KMS-11 (cell line): ENCODE measurements at regions not wholly inside any gene's neighbourhood (a gene's known extent, or its start where the extent isn't known, plus 50 kb on each side); places are given as distances from the start of the nearest gene placed in this dataset.

Experiments
- H2AFZ ChIP-seq: fragments of 200-600 bp; sonication (generic); 2 replicates; pipeline ENCODE4 v1.6.1; 2016; ENCODE audit warnings: antibody characterized with exemption, mixed run types, low read depth
- H3K27ac ChIP-seq: fragments of 200-600 bp; sonication (generic); 2 replicates; pipeline ENCODE4 v1.6.1; 2016; ENCODE audit warnings: mild to moderate bottlenecking, mixed run types
- H3K27me3 ChIP-seq: fragments of 200-600 bp; sonication (generic); 2 replicates; pipeline ENCODE4 v1.6.1; 2017; ENCODE audit warnings: mild to moderate bottlenecking, low read depth, mixed run types, moderate library complexity; ENCODE audit not compliant: insufficient read depth
- H3K36me3 ChIP-seq: fragments of 200-600 bp; sonication (generic); 2 replicates; pipeline ENCODE4 v1.6.1; 2017; ENCODE audit warnings: mild to moderate bottlenecking, mixed run types; ENCODE audit not compliant: insufficient read depth
- H3K4me1 ChIP-seq: fragments of 200-600 bp; sonication (generic); 2 replicates; pipeline ENCODE4 v1.6.1; 2016; ENCODE audit warnings: mild to moderate bottlenecking, low read depth, mixed run types; ENCODE audit not compliant: poor library complexity, severe bottlenecking
- H3K4me2 ChIP-seq: fragments of 200-600 bp; sonication (generic); 2 replicates; pipeline ENCODE4 v1.7.0; 2016; ENCODE audit warnings: mild to moderate bottlenecking, mixed run types
- H3K4me3 ChIP-seq: fragments of 200-600 bp; sonication (generic); IDR thresholded peaks from 2 replicates; pipeline ENCODE4 v1.6.1; 2017; ENCODE audit warnings: low read depth, low read length, mixed read lengths; ENCODE audit not compliant: insufficient read depth
- H3K79me2 ChIP-seq: fragments of 200-600 bp; sonication (generic); 2 replicates; pipeline ENCODE4 v1.6.1; 2016; ENCODE audit warnings: low read depth, mixed run types; ENCODE audit not compliant: insufficient read depth
- H3K9ac ChIP-seq: fragments of 200-600 bp; sonication (generic); 2 replicates; pipeline ENCODE4 v1.6.1; 2016; ENCODE audit warnings: mild to moderate bottlenecking, mixed run types
- H4K20me1 ChIP-seq: fragments of 200-600 bp; sonication (generic); 2 replicates; pipeline ENCODE4 v1.6.1; 2016; ENCODE audit warnings: mild to moderate bottlenecking, mixed run types; ENCODE audit not compliant: insufficient read depth
- TF ChIP-seq, protein P1 (sequence below): fragments of 200-600 bp; sonication (generic); conservative IDR thresholded peaks from 2 replicates; pipeline ENCODE4 v1.6.1; 2017; ENCODE audit warnings: low read depth, mild to moderate bottlenecking, antibody characterized with exemption, low read length, moderate library complexity, mixed read lengths

GRCh38 chr17:71885662-71886061, 235.2 kb upstream of the SOX9 start:
- Histone ChIP-seq H2AFZ (no peak overlapping the region), H3K4me1 (no peaks in the 10 kb centered on the region), H3K79me2 (no peaks in the 10 kb centered on the region), H3K27ac (no peak overlapping the region), H3K4me3 (no peak overlapping the region), H3K4me2 (no peak overlapping the region), H4K20me1 (no peaks in the 10 kb centered on the region), H3K9ac (no peak overlapping the region), H3K36me3 (no peaks in the 10 kb centered on the region), H3K27me3 (no peaks in the 10 kb centered on the region)
- TF ChIP-seq, protein P1, sequence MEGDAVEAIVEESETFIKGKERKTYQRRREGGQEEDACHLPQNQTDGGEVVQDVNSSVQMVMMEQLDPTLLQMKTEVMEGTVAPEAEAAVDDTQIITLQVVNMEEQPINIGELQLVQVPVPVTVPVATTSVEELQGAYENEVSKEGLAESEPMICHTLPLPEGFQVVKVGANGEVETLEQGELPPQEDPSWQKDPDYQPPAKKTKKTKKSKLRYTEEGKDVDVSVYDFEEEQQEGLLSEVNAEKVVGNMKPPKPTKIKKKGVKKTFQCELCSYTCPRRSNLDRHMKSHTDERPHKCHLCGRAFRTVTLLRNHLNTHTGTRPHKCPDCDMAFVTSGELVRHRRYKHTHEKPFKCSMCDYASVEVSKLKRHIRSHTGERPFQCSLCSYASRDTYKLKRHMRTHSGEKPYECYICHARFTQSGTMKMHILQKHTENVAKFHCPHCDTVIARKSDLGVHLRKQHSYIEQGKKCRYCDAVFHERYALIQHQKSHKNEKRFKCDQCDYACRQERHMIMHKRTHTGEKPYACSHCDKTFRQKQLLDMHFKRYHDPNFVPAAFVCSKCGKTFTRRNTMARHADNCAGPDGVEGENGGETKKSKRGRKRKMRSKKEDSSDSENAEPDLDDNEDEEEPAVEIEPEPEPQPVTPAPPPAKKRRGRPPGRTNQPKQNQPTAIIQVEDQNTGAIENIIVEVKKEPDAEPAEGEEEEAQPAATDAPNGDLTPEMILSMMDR, result no peak

DNA sequence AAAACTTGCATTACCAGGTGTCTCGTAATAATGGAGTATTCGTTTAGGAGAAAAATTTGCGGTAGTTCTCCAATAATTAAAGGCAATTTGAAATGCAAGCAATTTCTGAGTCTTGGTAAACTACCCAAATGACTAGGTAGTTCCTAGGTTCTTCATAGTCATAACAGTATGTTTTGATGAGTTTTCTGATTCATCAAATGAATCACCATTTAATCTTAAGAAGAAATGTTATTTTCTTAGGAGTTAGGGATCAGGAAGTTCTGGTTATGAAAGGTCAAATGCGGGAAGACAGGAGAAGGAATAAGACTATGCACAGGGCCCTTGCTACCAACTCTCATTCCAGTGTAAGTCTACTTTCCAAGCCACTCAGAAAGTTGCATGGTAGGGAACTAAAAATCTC, 221.5 kb upstream of the SOX9 start:
- no peak overlapping the region for H3K9ac ChIP-seq
- H3K79me2 ChIP-seq, result no peaks in the 10 kb centered on the region
- H3K36me3 ChIP-seq, result no peaks in the 10 kb centered on the region
- TF ChIP-seq, protein P1, result no peak
- H3K4me1 ChIP-seq, result no peaks in the 10 kb centered on the region
- no peak overlapping the region for H3K27ac ChIP-seq
- H3K4me2 ChIP-seq, result no peak overlapping the region
- no peak overlapping the region for H3K4me3 ChIP-seq
- no peaks in the 10 kb centered on the region for H3K27me3 ChIP-seq
- no peak overlapping the region for H2AFZ ChIP-seq
- H4K20me1 ChIP-seq, result no peaks in the 10 kb centered on the region

GRCh38 chr17:71900621-71901229, 220.1 kb upstream of the SOX9 start:
- Histone ChIP-seq H3K4me1 (no peaks in the 10 kb centered on the region), H4K20me1 (no peaks in the 10 kb centered on the region), H3K4me2 (no peak overlapping the region), H3K27ac (no peak overlapping the region), H3K27me3 (no peaks in the 10 kb centered on the region), H3K4me3 (no peak overlapping the region), H3K79me2 (no peaks in the 10 kb centered on the region), H3K9ac (no peak overlapping the region), H2AFZ (no peak overlapping the region), H3K36me3 (no peaks in the 10 kb centered on the region)
- TF ChIP-seq, protein P1, result no peak

DNA sequence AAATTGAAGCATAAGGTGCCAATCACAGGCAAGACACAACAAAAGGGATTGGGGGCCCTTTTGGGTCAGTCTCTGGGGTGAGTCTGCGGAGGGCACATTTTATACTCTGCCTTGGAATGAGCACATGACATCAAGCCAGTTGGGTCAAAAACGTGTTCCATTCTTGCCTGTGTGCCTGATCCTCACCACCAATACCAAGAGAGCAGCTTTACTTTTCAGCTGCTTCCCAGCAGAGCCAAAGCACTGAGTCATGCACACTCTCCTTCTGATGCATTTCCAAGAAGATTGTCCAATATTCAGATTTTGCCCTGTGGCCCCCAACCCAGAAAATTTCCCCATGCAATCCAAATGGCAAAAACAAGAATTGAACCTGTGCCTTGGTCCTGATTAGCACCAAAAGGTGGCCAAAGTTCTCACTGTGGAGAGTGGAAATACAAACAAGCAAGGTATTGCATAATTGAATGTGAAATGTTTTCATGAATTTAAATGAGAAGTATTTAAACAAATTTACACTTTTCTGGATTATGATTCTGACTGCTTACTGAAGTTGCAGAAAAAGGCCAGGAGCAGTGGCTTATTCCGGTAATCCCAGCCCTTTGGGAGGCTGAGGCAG, 217.8 kb upstream of the SOX9 start:
- Histone ChIP-seq H3K36me3 (no peaks in the 10 kb centered on the region), H3K27me3 (no peaks in the 10 kb centered on the region), H3K4me3 (no peak overlapping the region), H4K20me1 (no peaks in the 10 kb centered on the region), H3K4me2 (no peak overlapping the region), H3K27ac (no peak overlapping the region), H3K9ac (no peak overlapping the region), H2AFZ (no peak overlapping the region), H3K4me1 (no peaks in the 10 kb centered on the region), H3K79me2 (no peaks in the 10 kb centered on the region)
- TF ChIP-seq, protein P1, result no peak
